HG03135 (cell line): ENCODE measurements at regions not wholly inside any gene's neighbourhood (a gene's known extent, or its start where the extent isn't known, plus 50 kb on each side); places are given as distances from the start of the nearest gene placed in this dataset.

Experiments
- ATAC-seq: cut with Tn5 transposase; IDR thresholded peaks from one replicate; pipeline ENCODE4 v1.9.1; 2021; ENCODE audit warnings: mild to moderate bottlenecking, moderate library complexity; ENCODE audit not compliant: unreplicated experiment

GRCh38 chr3:80247766-80248165 lies 480.0 kb upstream of the ROBO1 start:
- ATAC-seq = no peak

- no peak for ATAC-seq
Measured at GRCh38 chr3:80244390-80244789, 476.6 kb upstream of the ROBO1 start.

DNA sequence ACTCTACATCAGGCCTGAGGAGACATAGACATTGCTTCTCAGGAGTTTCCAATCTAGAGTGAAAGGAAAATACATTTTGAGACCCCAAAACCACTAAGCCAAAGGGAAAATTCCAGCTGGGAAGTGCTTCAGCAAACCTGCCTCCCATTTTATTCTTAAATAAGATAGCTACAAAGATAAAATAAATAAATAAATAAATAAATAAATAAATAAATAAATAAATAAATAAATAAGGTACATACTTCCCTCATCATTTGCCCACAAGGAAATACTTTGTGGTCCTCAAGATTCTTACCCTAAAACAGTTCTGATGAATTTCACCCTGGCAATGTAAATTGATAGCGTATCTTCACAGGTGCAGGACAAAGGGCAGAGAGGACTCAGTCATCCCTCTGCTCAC lies 474.0 kb upstream of the ROBO1 start:
- ATAC-seq = no peak

DNA sequence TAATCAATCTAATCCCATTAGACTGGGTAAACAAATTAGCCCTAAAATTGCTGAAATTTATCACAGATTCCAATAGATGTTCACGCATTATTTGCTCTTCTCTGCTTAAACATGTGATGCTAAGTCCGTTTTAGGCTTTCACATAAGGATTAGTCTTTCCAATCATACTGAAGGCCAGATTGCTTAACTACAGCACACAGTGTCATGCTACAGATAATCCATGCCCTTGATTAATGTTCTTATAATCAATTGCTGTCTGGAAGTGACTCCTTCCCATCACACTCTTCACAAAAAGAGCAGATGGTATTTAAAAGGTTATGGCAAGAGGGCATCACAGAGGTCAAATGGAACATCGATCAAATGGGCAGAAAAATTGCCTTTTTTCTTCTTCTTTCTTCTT lies 471.5 kb upstream of the ROBO1 start:
- no peak for ATAC-seq

DNA sequence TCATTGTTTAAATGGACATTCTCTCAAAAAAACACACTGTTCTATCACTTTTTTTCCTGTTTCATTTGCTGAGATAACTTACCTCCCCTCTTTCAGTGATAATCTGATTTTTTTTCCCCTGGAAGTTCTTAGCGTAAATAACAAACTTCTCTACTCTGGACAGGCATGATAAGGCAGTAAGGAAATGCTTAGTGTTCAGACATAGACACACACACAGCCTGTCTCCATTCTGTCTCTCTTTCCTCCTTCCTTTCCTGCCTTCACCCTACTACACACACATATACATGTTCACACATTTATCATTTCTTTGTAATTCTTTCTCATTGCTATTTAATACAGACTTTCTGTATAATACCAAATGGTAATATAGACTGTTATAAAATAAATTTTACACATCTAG lies 470.8 kb upstream of the ROBO1 start:
- no peak for ATAC-seq

- no peak for ATAC-seq
Measured at GRCh38 chr3:80238152-80238551, 470.4 kb upstream of the ROBO1 start.

DNA sequence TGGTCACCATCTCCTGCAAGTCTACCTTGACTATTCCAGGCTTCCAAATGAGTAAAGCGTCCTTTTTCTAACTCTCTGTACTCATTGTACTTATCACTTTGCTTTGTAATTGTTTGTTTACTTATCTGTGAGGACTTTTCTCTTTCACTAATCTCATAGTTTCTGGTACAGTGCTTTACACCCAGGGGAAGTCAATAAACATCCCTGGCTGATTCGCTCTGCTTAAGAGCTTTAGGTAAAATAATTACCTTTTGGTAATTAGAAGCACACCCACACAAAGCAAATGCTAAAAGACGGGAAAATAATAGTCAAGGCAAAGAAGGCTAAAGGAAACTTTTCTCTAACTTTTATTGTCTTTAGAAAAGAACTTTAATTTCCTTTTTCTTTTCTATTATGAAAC lies 466.9 kb upstream of the ROBO1 start:
- no peak for ATAC-seq

GRCh38 chr3:80233576-80233975 lies 465.8 kb upstream of the ROBO1 start:
- ATAC-seq = no peak

DNA sequence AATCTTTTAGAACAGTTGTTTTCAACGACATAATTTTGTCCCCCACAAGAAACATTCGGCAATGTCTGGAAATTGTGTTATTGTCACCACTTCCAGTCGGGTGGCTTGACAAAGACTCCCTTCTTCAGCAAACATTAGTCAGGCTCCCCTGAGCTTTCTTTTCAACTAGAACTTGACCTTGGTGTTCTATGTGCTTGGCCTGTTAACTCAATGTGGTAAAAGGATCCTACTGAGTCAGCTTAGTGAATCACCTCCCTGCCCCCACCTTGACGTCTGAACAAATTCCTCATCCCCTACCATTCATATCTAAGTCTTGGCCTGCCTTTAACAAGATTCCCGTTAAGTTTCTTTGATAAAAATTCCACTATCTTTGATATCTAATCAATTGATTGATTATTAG lies 465.0 kb upstream of the ROBO1 start:
- ATAC-seq = no peak

DNA sequence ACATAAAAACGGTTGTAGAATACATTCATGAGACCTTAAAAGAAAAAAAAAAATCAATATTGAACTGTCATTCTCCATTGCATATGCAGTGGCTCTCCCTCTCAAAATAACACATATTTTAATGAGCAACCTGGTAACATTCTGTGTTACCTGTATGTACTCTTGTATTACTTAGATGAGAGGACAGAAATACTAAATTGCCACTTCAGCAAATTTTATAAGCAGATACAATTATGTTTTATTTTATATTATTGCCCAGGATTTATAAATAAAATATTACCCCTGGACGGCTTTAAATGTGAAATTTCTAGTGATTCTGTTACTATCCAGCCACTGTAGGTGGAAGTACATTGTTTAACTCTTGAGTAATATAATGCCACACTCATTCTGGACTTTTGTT lies 463.2 kb upstream of the ROBO1 start:
- no peak for ATAC-seq

DNA sequence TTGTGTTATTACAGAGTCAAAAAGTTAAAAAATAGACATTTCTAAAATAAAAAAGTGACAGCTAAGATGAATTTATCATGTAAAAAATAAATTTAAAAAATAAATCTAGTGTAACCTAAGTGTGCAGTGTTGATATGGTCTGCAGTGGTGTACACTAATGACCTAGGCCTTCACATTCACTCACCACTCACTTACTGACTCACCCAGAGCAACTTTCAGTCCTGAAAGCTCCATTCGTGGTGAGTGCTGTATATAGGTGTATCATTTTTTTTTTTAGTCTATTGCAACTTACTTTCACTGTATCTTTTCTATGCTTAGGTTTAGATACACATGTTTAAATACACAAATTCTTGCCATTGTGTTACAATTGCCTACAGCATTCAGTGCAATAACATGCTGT lies 459.4 kb upstream of the ROBO1 start:
- no peak for ATAC-seq

GRCh38 chr3:80215191-80215590 lies 447.4 kb upstream of the ROBO1 start:
- ATAC-seq = no peak

DNA sequence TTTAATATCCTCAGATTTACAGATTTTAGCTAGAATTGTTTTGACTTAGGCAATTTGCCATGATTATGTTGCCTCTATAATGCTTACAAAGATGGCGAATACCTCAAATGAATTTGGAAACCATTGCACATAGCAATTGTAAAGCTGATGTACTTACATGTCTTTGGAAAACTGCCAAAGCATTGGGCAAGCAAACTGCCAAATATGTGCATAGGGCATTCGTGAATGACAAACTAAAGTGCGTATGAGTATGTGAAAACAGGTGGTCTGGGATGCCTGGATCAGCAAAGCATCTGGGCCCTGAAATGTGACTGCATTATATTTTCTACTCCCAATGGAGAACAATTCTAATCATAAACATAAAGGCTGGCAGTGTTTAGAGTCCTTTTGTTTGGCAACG lies 445.3 kb upstream of the ROBO1 start:
- no peak for ATAC-seq

GRCh38 chr3:80192936-80193335 lies 425.1 kb upstream of the ROBO1 start:
- no peak for ATAC-seq

DNA sequence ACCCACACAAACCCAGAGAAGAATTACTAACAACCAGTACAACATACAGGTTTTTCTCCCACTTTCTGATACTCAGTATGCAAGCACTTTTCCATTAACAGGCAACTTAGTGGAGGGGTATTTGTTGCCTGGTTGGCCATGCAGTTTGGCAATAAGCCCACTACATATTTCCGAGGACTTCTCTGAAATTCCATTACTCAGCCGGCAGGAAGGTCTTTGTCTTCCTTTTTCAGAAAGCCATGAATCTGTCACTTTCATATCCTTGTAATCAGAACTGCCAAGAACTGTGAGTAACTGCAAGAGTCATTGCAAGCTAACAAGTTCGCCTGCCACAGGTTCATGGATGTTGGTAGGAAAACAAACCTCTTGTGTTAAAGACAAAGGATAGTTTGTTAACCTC lies 422.3 kb upstream of the ROBO1 start:
- no peak for ATAC-seq

GRCh38 chr3:80187981-80188380 lies 420.2 kb upstream of the ROBO1 start:
- no peak for ATAC-seq

DNA sequence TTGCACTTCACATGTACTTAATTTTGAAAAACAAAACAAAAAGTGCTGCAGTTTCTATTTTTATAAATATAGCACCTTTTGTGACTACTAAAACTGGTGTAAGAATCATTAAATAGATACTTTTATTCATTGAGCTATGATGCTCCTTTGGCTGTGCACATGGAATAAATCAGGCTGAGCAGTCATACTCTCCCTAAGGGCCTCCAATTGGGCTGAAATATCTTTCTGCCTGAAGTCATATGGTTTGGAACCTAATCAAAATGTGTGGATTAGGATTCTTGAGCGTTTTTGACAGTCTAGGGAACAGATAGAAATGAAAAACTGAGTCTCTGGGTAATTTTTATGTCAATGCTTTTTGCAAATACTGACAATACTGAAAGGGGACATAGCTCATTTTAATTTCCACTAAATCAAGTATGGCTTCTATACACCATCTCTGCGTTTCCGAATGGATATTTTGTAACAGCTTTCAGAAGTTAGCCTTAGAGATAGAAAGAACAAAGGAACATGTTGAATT lies 392.2 kb upstream of the ROBO1 start:
- ATAC-seq = no peak

GRCh38 chr3:80158332-80158731 lies 390.5 kb upstream of the ROBO1 start:
- no peak for ATAC-seq

DNA sequence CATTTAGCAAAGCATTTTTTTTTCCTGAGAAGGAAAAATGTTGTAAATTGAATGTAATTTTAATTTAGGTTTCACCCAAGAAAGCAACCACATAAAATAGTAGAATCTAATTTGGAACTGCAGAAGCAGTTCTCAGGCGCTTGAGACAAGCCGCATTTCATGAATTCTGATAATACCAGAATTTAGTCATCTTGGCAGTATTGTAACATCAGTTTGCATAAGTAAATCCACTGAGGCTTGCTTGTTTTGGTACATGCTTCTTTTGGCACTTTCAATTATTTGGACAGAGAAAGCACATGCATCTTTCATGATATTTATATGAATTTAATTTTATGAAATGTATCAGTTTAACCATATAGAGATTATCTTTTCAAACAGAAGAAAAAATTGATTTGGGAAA lies 389.7 kb upstream of the ROBO1 start:
- ATAC-seq = no peak

DNA sequence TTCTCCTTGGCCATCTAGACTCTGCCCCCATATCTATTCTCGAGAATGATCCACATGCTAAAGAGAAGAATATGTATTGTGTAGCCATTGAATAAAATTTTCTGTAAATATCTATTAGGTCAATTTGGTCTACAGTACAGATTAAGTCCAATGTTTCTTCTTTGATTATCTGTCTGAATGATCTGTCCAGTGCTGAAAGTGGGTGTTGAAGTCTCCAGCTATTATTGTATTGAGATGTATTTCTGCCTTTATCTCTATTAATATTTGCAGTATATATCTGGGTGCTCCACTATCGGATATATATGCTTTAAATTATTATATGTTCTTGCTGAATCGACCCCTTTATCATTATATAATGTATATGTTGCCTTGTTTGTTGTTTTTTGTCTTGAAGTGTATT lies 384.9 kb upstream of the ROBO1 start:
- no peak for ATAC-seq

GRCh38 chr3:80142714-80143113 lies 374.9 kb upstream of the ROBO1 start:
- ATAC-seq = no peak

GRCh38 chr3:80141557-80141956 lies 373.8 kb upstream of the ROBO1 start:
- no peak for ATAC-seq

GRCh38 chr3:80116281-80116680 lies 348.5 kb upstream of the ROBO1 start:
- ATAC-seq = no peak

GRCh38 chr3:80114694-80115093 lies 346.9 kb upstream of the ROBO1 start:
- no peak for ATAC-seq
